Activated CD4-positive, alpha-beta T cell treated with anti-CD3 and anti-CD28 coated beads for 24 hours (primary cell): ENCODE measurements at regions not wholly inside any gene's neighbourhood (a gene's known extent, or its start where the extent isn't known, plus 50 kb on each side); places are given as distances from the start of the nearest gene placed in this dataset.
"Not testable (repeated sequence)": the region's sequence is repeated elsewhere in the genome, so short reads cannot be mapped to it uniquely, and the experiment has no call there.

Experiments used
- DNase-seq, 2 donors: peaks; one replicate each; pipeline ENCODE4 v3.0.0-alpha.2; 2020; ENCODE audit warnings: low read depth in 2 of 2

DNA sequence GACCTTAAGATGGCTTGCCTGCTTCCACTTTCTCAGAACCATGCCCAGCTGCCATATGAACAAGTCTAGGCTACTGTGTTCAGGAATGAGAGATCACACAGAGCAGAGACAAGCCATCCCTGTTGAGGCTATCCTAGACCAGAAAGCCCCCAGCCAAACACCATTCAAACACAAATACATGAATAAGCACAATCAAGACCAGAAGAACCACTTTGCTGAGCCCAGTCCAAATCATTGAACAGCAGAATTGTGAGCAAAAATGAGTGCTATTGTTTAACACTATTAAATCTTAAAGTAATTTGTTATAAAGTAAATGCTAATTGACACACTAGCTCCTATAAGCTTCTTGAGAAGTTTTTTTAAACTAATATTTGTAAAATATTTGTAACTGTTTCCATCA is 79.0 kb upstream of the LYZL1 start:
- no peak for DNase-seq

DNA sequence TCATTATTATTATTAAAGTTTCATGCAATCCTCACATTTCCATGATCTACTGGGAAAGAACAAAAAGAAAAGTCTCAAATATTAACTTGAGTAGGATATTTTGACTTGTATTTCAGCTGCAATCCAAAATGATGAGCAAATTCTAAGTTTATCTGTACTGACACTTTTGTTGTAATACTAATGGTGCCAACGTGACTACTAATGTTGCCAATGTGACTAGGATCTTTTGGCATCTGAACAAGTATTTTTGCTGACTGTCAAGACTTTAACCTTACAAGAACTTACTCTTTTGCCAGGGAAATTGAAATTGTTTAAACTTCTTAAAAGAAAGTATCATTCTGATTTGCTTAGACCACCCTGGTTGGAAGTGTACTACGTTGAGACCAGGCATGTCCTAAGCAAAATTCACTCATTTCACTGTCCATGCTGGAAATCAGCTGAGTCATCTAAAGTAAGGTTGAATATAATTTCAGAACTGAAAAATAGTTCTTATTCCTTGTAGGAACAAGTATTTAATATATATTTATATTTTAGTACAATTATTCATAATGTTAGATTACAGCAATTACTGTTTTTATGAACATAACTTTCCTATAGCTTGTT is 78.5 kb upstream of the LYZL1 start:
- DNase-seq = no peak

DNA sequence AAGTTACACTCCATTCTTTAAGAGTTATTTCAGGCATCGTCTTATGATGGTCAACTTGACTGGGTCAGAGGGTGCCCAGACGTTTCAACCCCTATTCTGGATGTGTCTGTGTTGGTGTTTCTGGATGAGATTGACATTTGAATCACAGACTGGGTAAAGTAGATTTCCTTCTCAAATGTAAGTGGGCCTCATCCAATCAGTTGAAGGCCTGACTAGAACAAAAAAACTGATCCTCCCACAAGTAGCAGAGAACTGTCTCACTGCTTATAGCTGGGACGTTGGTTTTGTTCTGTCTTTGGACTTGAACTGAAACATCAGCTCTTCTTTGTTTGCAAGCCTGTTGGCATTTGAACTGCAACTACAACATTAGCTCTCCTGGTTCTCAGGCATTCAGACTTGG is 76.3 kb upstream of the LYZL1 start:
- no peak for DNase-seq

DNA sequence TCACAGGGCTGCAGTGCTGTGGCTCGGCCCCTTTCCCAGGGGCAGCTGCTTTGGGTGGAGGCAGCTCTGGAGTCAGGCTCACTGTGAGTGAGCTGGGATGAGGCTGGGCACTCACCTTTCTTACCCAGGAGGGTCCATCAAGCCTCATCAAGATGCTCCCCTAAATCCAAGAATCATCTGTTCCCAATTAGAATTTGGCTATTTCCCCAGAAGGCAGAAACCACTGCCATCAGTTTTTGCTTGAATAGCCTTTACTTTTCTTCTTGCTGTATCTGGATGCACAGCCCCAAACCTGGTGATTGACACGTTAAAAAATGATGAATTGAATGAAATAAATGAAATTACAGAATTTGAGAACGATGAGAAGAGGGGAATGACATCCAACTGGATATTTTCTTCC is 74.3 kb upstream of the LYZL1 start:
- DNase-seq = no peak

DNA sequence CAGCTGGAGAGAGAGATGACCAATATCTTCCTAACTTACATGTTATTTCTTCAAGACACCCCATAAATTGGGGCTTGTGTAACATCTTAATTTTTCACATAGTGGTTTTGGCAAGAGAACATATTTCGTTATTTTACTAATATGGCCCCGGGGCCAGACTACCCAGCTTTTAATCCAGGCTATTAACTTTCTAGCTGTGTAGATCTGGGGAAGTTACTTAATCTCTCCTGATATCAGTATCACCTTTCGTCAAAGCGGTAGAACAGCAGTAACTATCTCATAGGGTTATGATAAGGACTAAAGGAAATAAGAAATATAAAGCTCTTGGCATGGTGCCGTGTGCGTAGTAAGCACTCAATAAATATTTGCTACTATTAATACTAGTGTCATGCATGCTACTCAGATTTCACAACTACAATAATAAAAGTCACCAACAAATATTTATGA is 71.6 kb upstream of the LYZL1 start:
- DNase-seq = no peak

DNA sequence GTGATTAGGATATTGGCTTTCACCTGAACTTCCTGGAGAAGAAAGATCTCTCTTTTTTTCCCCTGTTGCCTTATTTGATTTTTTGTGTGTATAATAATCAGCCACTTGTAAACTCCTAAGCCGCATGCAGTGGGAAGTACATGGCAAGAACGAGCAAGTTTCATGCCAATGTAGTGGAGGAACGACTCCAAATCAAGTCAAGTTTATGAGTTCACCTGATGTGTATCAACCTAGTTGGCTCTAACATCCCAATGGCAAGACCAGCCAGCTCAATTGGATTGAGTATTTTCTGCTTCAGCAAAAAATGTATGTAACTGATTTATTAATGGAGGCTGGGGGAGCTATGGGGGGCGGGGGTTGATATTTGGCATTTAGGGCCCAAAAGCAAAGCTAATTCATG is 65.5 kb upstream of the LYZL1 start:
- DNase-seq = no peak

DNA sequence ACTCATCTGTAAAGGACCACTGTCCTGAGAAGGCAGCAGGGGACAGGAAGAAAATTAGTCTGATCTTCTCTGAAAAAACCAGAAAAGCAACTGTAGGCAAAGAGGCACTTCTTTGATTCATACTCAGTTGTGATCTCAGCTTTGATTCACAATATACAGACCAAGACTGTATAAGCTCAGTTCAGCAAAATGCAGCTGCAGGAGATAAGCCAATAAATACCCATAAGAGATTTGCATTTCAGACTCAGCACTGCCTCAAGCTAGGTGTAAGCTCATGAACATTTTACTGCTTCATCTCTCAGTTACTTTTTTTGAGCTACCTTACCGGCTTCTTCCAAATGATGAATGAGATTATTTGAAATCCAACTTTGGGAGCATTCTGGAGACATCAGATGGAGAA is 64.2 kb upstream of the LYZL1 start:
- no peak for DNase-seq

DNA sequence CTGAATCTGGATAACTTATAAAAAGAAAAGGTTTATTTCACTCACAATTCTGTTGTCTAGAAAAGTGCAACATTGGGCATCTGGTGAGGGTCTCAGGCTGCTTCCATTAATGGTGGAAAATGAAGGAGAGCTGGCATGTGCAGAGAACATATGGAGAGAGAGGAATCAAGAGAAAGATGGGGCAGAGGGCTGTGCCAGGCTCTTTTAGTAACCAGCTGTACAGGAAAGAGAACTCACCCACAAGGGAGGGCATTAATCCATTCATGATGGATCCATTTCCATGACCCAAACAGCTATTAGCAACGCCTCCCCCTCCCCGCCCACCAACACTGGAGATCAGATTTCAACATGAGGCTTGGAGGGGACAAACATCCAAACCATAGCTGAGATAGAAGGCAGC is 61.7 kb upstream of the LYZL1 start:
- no peak for DNase-seq

DNA sequence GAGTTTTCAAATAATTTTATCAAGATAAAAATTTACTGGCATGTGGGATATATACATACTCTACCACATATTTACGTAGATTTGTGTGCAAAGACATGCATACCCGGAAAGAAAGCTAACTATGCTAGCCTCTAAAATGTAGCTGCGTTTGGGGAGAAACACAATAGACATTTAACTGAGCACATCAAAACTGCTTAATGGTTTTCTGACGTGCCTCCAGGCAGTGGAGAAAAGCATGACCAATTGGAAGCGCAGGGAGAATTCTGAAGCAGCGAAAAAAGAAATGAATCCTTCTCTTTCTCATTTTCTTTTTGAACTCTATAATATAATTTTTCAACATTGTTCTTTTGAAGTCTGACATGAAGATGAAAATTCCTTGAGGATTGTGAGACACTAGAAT is 60.3 kb upstream of the LYZL1 start:
- no peak for DNase-seq

DNA sequence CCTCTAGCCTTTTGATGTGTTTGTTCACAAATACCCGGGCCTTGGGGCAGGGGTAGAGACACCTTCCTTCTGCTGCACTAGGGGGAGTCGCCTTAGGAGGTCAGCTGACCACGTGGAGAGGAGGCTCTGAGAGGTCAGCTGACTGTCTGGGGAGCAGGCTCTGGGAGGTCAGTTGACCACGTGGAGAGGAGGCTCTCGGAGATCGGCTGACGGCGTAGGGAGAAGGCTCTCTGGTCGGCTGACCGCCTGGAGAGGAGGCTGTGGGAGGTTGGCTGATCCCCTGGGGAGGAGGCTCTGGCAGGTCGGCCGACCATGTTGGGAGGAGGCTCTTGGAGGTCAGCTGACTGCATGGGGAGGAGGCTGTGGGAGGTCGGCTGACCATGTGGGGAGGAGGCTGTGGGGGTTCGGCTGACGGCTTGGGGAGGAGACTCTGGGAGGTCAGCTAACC is 59.6 kb upstream of the LYZL1 start:
- no peak for DNase-seq

DNA sequence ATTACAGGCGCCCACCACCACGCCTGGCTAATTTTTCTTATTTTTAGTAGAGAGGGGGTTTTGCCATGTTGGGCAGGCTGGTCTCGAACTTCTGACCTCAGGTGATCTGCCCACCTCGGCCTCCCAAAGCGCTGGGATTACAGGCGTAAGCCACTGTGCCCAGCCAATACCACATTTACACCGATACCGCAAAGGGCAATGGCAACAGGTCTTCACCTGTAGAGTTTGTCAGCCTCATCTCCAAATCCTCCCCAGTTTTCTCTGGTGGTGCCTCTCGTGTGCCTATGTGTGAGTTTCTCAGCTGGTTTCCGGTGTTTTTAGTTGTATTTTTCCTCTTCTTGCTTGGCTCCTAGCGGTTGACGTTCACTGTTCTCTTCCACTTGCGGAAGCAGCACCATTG is 52.0 kb upstream of the LYZL1 start:
- DNase-seq = not testable (repeated sequence)

DNA sequence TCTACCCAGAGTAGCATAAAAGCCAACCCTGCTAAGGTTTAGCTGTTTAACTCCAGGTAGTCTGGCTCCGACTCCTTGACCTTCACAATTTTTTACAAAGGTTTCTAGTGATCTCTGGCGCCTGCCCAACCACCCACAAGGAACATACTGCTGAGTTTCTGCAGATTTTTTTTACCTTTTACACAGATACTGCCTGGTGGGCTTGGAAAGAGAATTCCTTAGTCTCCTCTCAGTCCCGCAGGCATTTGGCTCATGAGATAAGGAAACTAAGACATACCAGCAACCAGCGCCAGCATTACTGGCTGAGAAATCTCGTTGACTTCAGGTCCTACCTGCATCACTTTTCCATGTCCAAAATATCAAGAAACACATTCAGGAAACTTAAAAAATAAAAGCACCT is 51.1 kb upstream of the LYZL1 start:
- no peak for DNase-seq

DNA sequence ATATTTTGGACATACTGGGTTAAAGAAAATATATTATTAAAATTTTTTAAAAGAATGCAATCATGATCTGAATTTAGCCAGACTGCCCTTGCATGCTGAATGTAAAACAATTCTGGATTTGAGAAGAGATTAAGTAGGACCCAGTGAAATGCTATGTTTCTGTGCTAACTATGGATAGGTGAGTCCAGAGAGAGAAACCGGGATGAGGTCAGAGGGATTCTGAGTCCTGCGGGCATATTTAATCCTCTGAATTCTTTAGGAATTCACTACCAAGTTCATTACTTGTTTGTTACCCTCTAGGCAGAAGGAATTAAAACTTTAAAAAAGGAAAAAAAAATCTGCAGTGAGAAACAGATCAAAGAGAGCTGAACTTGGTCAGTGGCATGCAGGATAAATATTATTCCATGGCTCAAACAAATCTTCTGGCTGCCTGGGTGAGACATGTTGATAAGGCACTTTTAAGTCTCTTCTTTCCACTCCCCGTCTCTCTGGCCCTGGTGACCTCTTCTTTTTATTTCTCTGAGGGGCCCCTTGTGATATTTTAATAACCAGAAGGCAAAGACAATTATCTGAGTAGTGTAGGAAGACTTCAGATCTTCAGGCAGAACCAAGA is 50.2 kb upstream of the LYZL1 start:
- DNase-seq = no peak
